T-helper 2 cell (primary cell): ENCODE measurements at regions not wholly inside any gene's neighbourhood (a gene's known extent, or its start where the extent isn't known, plus 50 kb on each side); places are given as distances from the start of the nearest gene placed in this dataset.

Experiments used
- DNase-seq, 5 experiments: peaks; one replicate each; pipeline versions ENCODE4 v3.0.0 to v3.0.0-alpha.2; 2012 to 2022

GRCh38 chr11:16430674-16431073 is 74.3 kb upstream of the SOX6 start:
- no peak for DNase-seq

DNA sequence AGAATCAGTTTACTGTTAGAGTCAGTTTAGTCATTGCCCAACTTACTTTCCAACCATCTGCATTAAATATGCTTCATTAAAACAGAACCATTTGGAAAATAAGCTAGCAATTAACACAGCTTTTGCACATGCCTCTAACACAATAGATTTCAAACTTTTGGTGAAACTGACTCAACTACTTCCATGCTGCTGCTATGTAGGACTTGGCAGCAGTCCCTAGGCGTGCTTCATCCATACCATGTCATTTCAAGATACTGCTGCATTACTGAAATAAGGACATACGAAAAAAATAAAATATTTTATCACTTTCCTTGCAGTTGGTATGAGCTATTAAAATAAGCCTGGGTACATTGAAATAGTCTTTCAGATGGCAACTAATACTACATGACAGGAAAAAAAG is 65.5 kb upstream of the SOX6 start:
- no peak for DNase-seq

- no peak for DNase-seq
These were observed 62.2 kb upstream of the SOX6 start for GRCh38 chr11:16418428-16419097.

DNA sequence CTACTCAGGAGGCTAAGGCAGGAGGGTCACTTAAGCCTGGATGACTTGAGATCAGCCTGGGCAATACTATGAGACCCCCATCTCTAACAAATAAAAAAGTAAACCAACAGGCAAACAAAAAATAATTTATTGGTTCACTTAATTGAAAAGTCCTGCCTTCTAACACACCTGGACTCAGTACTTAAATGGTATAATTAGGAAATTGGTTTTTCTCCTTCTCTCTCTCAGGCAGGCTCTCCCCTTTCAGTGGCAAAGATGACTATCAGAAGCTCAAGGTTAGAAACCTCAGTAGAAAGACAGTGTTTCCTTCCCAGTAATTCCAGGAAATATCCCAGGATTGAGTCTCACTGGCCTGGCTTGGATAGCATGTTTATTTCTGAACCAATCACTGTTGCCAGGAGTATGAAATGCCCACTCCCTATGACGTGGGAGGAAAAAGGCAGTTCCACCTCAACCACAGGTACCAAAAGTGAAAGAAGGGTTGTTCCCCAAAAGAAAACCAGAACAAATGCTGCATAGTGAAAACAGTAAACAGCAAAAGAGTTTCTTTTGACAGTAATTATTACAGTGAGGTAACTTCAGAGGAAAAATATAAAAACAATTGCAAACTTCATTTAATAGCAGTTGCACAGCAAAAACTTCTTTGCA is 56.3 kb upstream of the SOX6 start:
- no peak for DNase-seq

DNA sequence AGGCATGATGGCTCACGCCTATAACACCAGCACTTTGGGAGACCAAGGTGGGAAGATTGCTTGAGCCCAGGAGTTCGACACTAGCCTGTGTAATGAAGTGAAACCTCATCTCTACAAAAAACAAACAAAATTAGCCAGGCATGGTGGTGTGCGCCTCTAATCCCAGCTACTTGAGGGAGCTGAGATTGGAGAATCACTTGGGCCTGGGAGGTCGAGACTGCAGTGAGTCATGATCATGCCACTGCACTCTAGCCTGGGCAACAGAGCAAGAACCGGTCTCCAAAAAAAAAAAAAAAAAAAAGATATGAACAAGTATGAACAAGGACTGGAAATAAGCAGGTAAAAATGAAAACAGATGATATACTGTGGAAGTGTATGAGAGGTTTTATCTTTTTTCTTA is 54.1 kb upstream of the SOX6 start:
- no peak for DNase-seq

- no peak for DNase-seq
These were observed 52.3 kb upstream of the SOX6 start for GRCh38 chr11:16408619-16409018.

- no peak for DNase-seq
These were observed 49.9 kb upstream of the SOX6 start for GRCh38 chr11:16406226-16406625.
